HEK293 (cell line): ENCODE measurements at regions not wholly inside any gene's neighbourhood (a gene's known extent, or its start where the extent isn't known, plus 50 kb on each side); places are given as distances from the start of the nearest gene placed in this dataset.

ENCODE experiments used
- CTCF ChIA-PET: fragments of 350-600 bp; formaldehyde crosslinking; extraction: SDS; loops from one replicate; lab custom pipeline; 2021; ENCODE audit warnings: antibody characterized with exemption; lab: Yijun Ruan, JAX
- POLR2A ChIA-PET: fragments of 300-600 bp; formaldehyde crosslinking; extraction: SDS; loops from one replicate; lab custom pipeline; 2020; ENCODE audit warnings: antibody characterized with exemption, inconsistent platforms; lab: Yijun Ruan, JAX
- H3K27ac ChIP-seq: fragments of 200-500 bp; sonication (Bioruptor generic); 2 replicates; pipeline ENCODE4 v1.5.1; 2014; ENCODE audit warnings: low read depth, low read length, control low read depth, inconsistent platforms; ENCODE audit errors: extremely low read depth
- H3K36me3 ChIP-seq, 2 experiments: fragments of 200-500 bp in 1 of 2; sonication (Bioruptor generic) in 1 of 2; 1 replicate in 1 of 2; 2 replicates in 1 of 2; pipeline ENCODE4 v1.5.1; 2014 to 2017; ENCODE audit warnings: inconsistent platforms in 2 of 2, low read length in 2 of 2; ENCODE audit not compliant: control insufficient read depth in 2 of 2, insufficient read depth in 1 of 2
- H3K4me1 ChIP-seq: fragments of 200-500 bp; sonication (Bioruptor generic); 2 replicates; pipeline ENCODE4 v1.5.1; 2014; ENCODE audit warnings: mild to moderate bottlenecking, low read length, inconsistent platforms; ENCODE audit not compliant: control insufficient read depth, insufficient read depth
- H3K4me3 ChIP-seq: 2 replicates; pipeline ENCODE4 v1.5.1; 2011; ENCODE audit warnings: low read depth, mild to moderate bottlenecking, control low read depth, low read length, moderate library complexity
- H3K9me3 ChIP-seq: fragments of 200-500 bp; sonication (Bioruptor generic); 2 replicates; pipeline ENCODE4 v1.5.1; 2014; ENCODE audit warnings: low read depth, low read length, inconsistent platforms; ENCODE audit not compliant: control insufficient read depth, insufficient read depth
- BCL11A ChIP-seq: fragments of 450-650 bp; formaldehyde crosslinking; IDR thresholded peaks from 2 replicates; pipeline ENCODE4 v1.5.1; 2016; ENCODE audit warnings: low read depth, missing biosample characterization, missing genetic modification characterization
- GLIS2 ChIP-seq: fragments of 450-650 bp; formaldehyde crosslinking; IDR thresholded peaks from 2 replicates; pipeline ENCODE4 v1.5.1; 2016; ENCODE audit warnings: missing biosample characterization, missing genetic modification characterization
- KLF9 ChIP-seq: fragments of 450-650 bp; formaldehyde crosslinking; IDR thresholded peaks from 2 replicates; pipeline ENCODE4 v1.5.1; 2016; ENCODE audit warnings: missing biosample characterization, missing genetic modification characterization, low read depth
- OVOL3 ChIP-seq: fragments of 450-650 bp; formaldehyde crosslinking; IDR thresholded peaks from 2 replicates; pipeline ENCODE4 v1.5.1; 2016; ENCODE audit warnings: missing biosample characterization, missing genetic modification characterization
- SALL2 ChIP-seq: fragments of 450-650 bp; formaldehyde crosslinking; IDR thresholded peaks from 2 replicates; pipeline ENCODE4 v1.5.0; 2017; ENCODE audit warnings: missing biosample characterization, mild to moderate bottlenecking, missing genetic modification characterization, borderline replicate concordance
- ZNF155 ChIP-seq: fragments of 450-650 bp; formaldehyde crosslinking; IDR thresholded peaks from 2 replicates; pipeline ENCODE4 v1.5.1; 2016; ENCODE audit warnings: missing biosample characterization, missing genetic modification characterization
- ZNF311 ChIP-seq: fragments of 450-650 bp; formaldehyde crosslinking; IDR thresholded peaks from 2 replicates; pipeline ENCODE4 v1.5.1; 2017; ENCODE audit warnings: missing biosample characterization, missing genetic modification characterization, borderline replicate concordance
- ZNF37A ChIP-seq: fragments of 450-650 bp; IDR thresholded peaks from 2 replicates; pipeline ENCODE4 v1.5.1; 2018; ENCODE audit warnings: missing biosample characterization, missing genetic modification characterization
- ZNF433 ChIP-seq: fragments of 450-650 bp; formaldehyde crosslinking; IDR thresholded peaks from 2 replicates; pipeline ENCODE4 v1.5.1; 2016; ENCODE audit warnings: missing biosample characterization, missing genetic modification characterization, low read depth
- ZNF48 ChIP-seq: fragments of 450-650 bp; formaldehyde crosslinking; IDR thresholded peaks from 2 replicates; pipeline ENCODE4 v1.5.1; 2016; ENCODE audit warnings: missing biosample characterization, missing genetic modification characterization
- ZNF555 ChIP-seq: fragments of 450-650 bp; formaldehyde crosslinking; conservative IDR thresholded peaks from 2 replicates; pipeline ENCODE4 v1.5.1; 2017; ENCODE audit warnings: missing biosample characterization, mild to moderate bottlenecking, missing genetic modification characterization, inconsistent platforms
- ZNF596 ChIP-seq: fragments of 450-650 bp; IDR thresholded peaks from 2 replicates; pipeline ENCODE4 v1.5.0; 2018; ENCODE audit warnings: missing biosample characterization, mild to moderate bottlenecking, missing genetic modification characterization, moderate library complexity
- ZNF843 ChIP-seq: fragments of 450-650 bp; formaldehyde crosslinking; IDR thresholded peaks from 2 replicates; pipeline ENCODE4 v1.5.1; 2016; ENCODE audit warnings: missing biosample characterization, missing genetic modification characterization
- ZSCAN23 ChIP-seq: fragments of 450-650 bp; formaldehyde crosslinking; IDR thresholded peaks from 2 replicates; pipeline ENCODE4 v1.5.1; 2016; ENCODE audit warnings: missing biosample characterization, missing genetic modification characterization
- ZXDB ChIP-seq: fragments of 450-650 bp; formaldehyde crosslinking; IDR thresholded peaks from 2 replicates; pipeline ENCODE4 v1.5.1; 2016; ENCODE audit warnings: missing biosample characterization, missing genetic modification characterization
- TF ChIP-seq, protein P1 (sequence below): fragments of 450-650 bp; formaldehyde crosslinking; IDR thresholded peaks from 2 replicates; pipeline ENCODE4 v1.5.1; 2017; ENCODE audit warnings: missing biosample characterization, missing genetic modification characterization
- TF ChIP-seq, protein P2 (sequence below): fragments of 450-650 bp; formaldehyde crosslinking; IDR thresholded peaks from 2 replicates; pipeline ENCODE4 v1.5.1; 2016; ENCODE audit warnings: missing biosample characterization, missing genetic modification characterization
- TF ChIP-seq, protein P3 (sequence below): fragments of 450-650 bp; formaldehyde crosslinking; conservative IDR thresholded peaks from 2 replicates; pipeline ENCODE4 v1.5.1; 2016; ENCODE audit warnings: low read depth, missing biosample characterization, missing genetic modification characterization
- TF ChIP-seq, protein P4 (sequence below): fragments of 450-650 bp; formaldehyde crosslinking; IDR thresholded peaks from 2 replicates; pipeline ENCODE4 v1.5.1; 2016; ENCODE audit warnings: missing biosample characterization, missing genetic modification characterization

DNA sequence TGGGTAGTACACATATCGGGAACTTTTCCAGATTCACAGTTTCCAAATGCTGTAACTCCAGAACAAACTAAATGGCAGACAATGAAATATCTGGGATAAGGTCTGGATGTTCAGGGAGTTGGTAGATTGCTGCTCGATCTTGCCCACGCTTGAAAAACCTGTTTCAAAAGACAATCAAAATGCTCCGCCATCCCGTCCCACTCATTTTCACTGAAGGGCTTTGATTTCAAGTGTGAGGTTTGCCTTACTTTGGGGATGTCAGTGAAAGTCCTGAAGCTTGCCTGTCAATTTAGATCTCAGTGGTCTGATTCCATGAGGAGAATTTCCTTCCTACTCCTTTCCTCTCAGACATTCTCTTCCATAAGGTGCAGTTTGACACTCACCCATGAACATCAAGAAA, 236.3 kb upstream of the KCNK2 start:
- no peak overlapping the region for H3K4me3 ChIP-seq
- no peak overlapping the region for H3K27ac ChIP-seq
- ChIA-PET POLR2A (no interaction called here), CTCF (no interaction called here)
- no peaks in the 10 kb centered on the region for H3K9me3 ChIP-seq
- no peaks in the 10 kb centered on the region for H3K4me1 ChIP-seq
- H3K36me3 ChIP-seq, result no peaks in the 10 kb centered on the region
- TF ChIP-seq ZNF433 (tag by site-specific recombination) (no peak), ZNF37A (tag by site-specific recombination) (no peak), ZNF596 (tag by site-specific recombination) (no peak), ZXDB (no peak), OVOL3 (tag by site-specific recombination) (no peak), ZNF555 (tag by site-specific recombination) (no peak), GLIS2 (tag by site-specific recombination) (no peak), ZNF843 (tag by site-specific recombination) (no peak), ZNF311 (tag by site-specific recombination) (no peak), ZSCAN23 (tag by site-specific recombination) (no peak), ZNF155 (no peak), BCL11A (tag by site-specific recombination) (no peak), KLF9 (tag by site-specific recombination) (no peak), SALL2 (tag by site-specific recombination) (no peak), ZNF48 (tag by site-specific recombination) (no peak)
- TF ChIP-seq, protein P1, sequence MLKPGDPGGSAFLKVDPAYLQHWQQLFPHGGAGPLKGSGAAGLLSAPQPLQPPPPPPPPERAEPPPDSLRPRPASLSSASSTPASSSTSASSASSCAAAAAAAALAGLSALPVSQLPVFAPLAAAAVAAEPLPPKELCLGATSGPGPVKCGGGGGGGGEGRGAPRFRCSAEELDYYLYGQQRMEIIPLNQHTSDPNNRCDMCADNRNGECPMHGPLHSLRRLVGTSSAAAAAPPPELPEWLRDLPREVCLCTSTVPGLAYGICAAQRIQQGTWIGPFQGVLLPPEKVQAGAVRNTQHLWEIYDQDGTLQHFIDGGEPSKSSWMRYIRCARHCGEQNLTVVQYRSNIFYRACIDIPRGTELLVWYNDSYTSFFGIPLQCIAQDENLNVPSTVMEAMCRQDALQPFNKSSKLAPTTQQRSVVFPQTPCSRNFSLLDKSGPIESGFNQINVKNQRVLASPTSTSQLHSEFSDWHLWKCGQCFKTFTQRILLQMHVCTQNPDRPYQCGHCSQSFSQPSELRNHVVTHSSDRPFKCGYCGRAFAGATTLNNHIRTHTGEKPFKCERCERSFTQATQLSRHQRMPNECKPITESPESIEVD (tag by site-specific recombination), result no peak
- TF ChIP-seq, protein P2, sequence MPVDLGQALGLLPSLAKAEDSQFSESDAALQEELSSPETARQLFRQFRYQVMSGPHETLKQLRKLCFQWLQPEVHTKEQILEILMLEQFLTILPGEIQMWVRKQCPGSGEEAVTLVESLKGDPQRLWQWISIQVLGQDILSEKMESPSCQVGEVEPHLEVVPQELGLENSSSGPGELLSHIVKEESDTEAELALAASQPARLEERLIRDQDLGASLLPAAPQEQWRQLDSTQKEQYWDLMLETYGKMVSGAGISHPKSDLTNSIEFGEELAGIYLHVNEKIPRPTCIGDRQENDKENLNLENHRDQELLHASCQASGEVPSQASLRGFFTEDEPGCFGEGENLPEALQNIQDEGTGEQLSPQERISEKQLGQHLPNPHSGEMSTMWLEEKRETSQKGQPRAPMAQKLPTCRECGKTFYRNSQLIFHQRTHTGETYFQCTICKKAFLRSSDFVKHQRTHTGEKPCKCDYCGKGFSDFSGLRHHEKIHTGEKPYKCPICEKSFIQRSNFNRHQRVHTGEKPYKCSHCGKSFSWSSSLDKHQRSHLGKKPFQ (tag by site-specific recombination), result no peak
- TF ChIP-seq, protein P3, sequence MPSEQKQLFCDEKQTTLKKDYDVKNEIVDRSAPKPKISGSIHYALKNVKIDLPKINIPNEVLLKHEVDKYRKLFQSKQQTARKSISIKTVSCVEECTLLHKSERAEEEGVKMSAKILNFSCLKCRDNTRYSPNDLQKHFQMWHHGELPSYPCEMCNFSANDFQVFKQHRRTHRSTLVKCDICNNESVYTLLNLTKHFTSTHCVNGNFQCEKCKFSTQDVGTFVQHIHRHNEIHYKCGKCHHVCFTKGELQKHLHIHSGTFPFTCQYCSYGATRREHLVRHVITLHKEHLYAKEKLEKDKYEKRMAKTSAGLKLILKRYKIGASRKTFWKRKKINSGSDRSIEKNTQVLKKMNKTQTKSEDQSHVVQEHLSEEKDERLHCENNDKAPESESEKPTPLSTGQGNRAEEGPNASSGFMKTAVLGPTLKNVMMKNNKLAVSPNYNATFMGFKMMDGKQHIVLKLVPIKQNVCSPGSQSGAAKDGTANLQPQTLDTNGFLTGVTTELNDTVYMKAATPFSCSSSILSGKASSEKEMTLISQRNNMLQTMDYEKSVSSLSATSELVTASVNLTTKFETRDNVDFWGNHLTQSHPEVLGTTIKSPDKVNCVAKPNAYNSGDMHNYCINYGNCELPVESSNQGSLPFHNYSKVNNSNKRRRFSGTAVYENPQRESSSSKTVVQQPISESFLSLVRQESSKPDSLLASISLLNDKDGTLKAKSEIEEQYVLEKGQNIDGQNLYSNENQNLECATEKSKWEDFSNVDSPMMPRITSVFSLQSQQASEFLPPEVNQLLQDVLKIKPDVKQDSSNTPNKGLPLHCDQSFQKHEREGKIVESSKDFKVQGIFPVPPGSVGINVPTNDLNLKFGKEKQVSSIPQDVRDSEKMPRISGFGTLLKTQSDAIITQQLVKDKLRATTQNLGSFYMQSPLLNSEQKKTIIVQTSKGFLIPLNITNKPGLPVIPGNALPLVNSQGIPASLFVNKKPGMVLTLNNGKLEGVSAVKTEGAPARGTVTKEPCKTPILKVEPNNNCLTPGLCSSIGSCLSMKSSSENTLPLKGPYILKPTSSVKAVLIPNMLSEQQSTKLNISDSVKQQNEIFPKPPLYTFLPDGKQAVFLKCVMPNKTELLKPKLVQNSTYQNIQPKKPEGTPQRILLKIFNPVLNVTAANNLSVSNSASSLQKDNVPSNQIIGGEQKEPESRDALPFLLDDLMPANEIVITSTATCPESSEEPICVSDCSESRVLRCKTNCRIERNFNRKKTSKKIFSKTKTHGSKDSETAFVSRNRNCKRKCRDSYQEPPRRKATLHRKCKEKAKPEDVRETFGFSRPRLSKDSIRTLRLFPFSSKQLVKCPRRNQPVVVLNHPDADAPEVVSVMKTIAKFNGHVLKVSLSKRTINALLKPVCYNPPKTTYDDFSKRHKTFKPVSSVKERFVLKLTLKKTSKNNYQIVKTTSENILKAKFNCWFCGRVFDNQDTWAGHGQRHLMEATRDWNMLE, result no peak

DNA sequence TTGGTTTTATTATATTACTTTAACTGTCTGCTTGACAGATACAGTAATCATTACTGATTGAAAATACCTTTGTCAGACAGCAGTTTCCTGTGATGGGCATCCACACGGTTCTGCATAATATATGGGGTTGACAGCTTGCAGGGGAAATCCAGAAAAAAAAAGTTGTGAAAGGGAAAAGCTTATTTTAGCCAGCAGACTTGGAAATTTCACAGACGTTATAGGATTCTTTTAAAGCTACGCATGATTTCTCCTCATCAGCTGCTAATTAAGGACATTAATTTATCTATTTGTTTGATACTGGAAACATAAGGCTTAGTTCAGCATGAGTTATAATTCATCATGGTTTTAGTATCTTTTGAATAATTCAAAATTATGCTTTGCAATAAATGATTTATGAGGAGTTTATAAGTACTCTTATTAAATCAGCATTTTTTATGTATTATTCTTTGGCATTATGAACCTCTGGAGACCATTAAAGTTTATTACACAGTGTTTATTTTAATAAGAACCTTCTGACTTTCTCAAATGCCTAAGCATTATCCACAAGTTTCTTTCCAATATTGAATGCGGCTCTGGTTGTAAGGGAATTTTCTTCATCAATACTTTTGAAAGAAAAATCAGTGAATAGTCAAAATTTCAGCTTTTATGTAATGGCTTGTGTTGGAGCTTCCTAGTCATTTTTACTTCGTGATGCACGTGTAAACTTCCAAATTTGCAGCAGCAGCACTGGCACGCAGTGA, 235.3 kb upstream of the KCNK2 start:
- Histone ChIP-seq H3K4me3 (no peak overlapping the region), H3K9me3 (no peaks in the 10 kb centered on the region), H3K36me3 (no peaks in the 10 kb centered on the region), H3K4me1 (no peaks in the 10 kb centered on the region), H3K27ac (no peak overlapping the region)
- CTCF ChIA-PET, result no interaction called here
- TF ChIP-seq, protein P4, sequence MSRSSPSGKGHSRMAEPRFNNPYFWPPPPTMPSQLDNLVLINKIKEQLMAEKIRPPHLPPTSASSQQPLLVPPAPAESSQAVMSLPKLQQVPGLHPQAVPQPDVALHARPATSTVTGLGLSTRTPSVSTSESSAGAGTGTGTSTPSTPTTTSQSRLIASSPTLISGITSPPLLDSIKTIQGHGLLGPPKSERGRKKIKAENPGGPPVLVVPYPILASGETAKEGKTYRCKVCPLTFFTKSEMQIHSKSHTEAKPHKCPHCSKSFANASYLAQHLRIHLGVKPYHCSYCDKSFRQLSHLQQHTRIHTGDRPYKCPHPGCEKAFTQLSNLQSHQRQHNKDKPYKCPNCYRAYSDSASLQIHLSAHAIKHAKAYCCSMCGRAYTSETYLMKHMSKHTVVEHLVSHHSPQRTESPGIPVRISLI (tag by site-specific recombination), result no peak
- POLR2A ChIA-PET, result no interaction called here
